K562 (cell line): ENCODE measurements at regions not wholly inside any gene's neighbourhood (a gene's known extent, or its start where the extent isn't known, plus 50 kb on each side); places are given as distances from the start of the nearest gene placed in this dataset.

Experiments used
- CBFA2T3 ChIP-seq: fragments of 450-650 bp; IDR thresholded peaks from 2 replicates; pipeline ENCODE4 v1.6.1; 2017
- CTBP1 ChIP-seq: fragments of 450-650 bp; IDR thresholded peaks from 2 replicates; pipeline ENCODE4 v1.6.1; 2016; ENCODE audit warnings: borderline replicate concordance
- DPF2 ChIP-seq: fragments of 450-650 bp; IDR thresholded peaks from 2 replicates; pipeline ENCODE4 v1.6.1; 2016
- FOXK2 ChIP-seq, 2 experiments: fragments of 450-650 bp; IDR thresholded peaks in 1 of 2; conservative IDR thresholded peaks in 1 of 2; 2 replicates each; pipeline ENCODE4 v1.6.1; 2016; ENCODE audit warnings: low read depth in 2 of 2, mild to moderate bottlenecking in 1 of 2
- HSF4 ChIP-seq: fragments of 250-450 bp; sonication (Bioruptor Pico); IDR thresholded peaks from 2 replicates; pipeline ENCODE4 v2.1.2; 2022; ENCODE audit warnings: mild to moderate bottlenecking, moderate library complexity, borderline replicate concordance
- KDM4B ChIP-seq, 2 experiments: fragments of 450-650 bp in 1 of 2; sonication (generic) in 1 of 2; IDR thresholded peaks; 2 replicates each; pipeline ENCODE4 v1.6.1; 2016 to 2017; ENCODE audit warnings: borderline replicate concordance in 2 of 2, antibody characterized with exemption in 1 of 2, low read depth in 1 of 2, mild to moderate bottlenecking in 1 of 2
- KDM5B ChIP-seq: fragments of 200-600 bp; sonication (generic); IDR thresholded peaks from 2 replicates; pipeline ENCODE4 v1.6.1; 2012; ENCODE audit warnings: low read depth, mild to moderate bottlenecking, moderate library complexity, low read length, control low read depth, inconsistent platforms; ENCODE audit not compliant: insufficient replicate concordance
- L3MBTL2 ChIP-seq: fragments of 450-650 bp; IDR thresholded peaks from 2 replicates; pipeline ENCODE4 v1.6.1; 2016; ENCODE audit warnings: mild to moderate bottlenecking, moderate library complexity
- MLLT1 ChIP-seq, 2 experiments: fragments of 450-650 bp; IDR thresholded peaks; 2 replicates each; pipeline ENCODE4 v1.6.1; 2016
- POLR2H ChIP-seq: IDR thresholded peaks from 2 replicates; pipeline ENCODE4 v1.6.1; 2016; ENCODE audit warnings: missing genetic modification characterization, low read depth, mild to moderate bottlenecking, control low read depth, missing compliant biosample characterization, moderate library complexity
- SMARCA4 ChIP-seq: fragments of 450-650 bp; IDR thresholded peaks from 2 replicates; pipeline ENCODE4 v1.6.1; 2016
- SMARCE1 ChIP-seq: fragments of 450-650 bp; IDR thresholded peaks from 2 replicates; pipeline ENCODE4 v1.7.1; 2016; ENCODE audit warnings: mild to moderate bottlenecking
- ZBTB1 ChIP-seq: sonication (generic); formaldehyde crosslinking; IDR thresholded peaks from 2 replicates; pipeline ENCODE4 v1.8.1; 2023; ENCODE audit warnings: missing genetic modification reagents, low read depth, mild to moderate bottlenecking, borderline replicate concordance
- ZNF589 ChIP-seq: fragments of 200-800 bp; sonication (Bioruptor generic); IDR thresholded peaks from 2 replicates; pipeline ENCODE4 v1.6.1; 2016; ENCODE audit warnings: low read depth, missing genetic modification characterization, missing compliant biosample characterization
- ZNF668 ChIP-seq: fragments of 250-450 bp; sonication (Bioruptor Pico); IDR thresholded peaks from 2 replicates; pipeline ENCODE4 v1.8.0; 2022; ENCODE audit warnings: mild to moderate bottlenecking, inconsistent platforms
- TF ChIP-seq, protein P1 (sequence below): fragments of 450-650 bp; IDR thresholded peaks from 2 replicates; pipeline ENCODE4 v1.6.1; 2016; ENCODE audit warnings: antibody characterized with exemption
- TF ChIP-seq, protein P2 (sequence below), 2 experiments: IDR thresholded peaks in 1 of 2; conservative IDR thresholded peaks in 1 of 2; 2 replicates each; pipeline ENCODE4 v1.6.1; 2016; ENCODE audit warnings: low read depth in 2 of 2, mild to moderate bottlenecking in 1 of 2, missing compliant biosample characterization in 1 of 2, missing genetic modification characterization in 1 of 2, moderate library complexity in 1 of 2

- TF ChIP-seq ZNF668 (CRISPR knock-in tag): no peak
- 0 out of 4 replicates have a peak, but pooled peaks of 1 of the 2 experiments have one; percentile 10 for TF ChIP-seq MLLT1 (IDR thresholded peaks at IDR 0.05)
- peak in 1 of 2 experiments; percentile 55; a peak in 2 of 4 replicates for TF ChIP-seq FOXK2 (conservative IDR thresholded peaks at IDR 0.05 in 1 of 2, IDR thresholded peaks at IDR 0.05 in 1 of 2; ENCODE audit: low read depth in 2 of 2)
- no peak for TF ChIP-seq L3MBTL2
- peak; percentile 38 for TF ChIP-seq SMARCA4
- TF ChIP-seq CBFA2T3: peak; percentile 49
- TF ChIP-seq KDM4B (IDR thresholded peaks at IDR 0.05; ENCODE audit: borderline replicate concordance in 2 of 2, low read depth in 1 of 2): no peak
- TF ChIP-seq, protein P1, sequence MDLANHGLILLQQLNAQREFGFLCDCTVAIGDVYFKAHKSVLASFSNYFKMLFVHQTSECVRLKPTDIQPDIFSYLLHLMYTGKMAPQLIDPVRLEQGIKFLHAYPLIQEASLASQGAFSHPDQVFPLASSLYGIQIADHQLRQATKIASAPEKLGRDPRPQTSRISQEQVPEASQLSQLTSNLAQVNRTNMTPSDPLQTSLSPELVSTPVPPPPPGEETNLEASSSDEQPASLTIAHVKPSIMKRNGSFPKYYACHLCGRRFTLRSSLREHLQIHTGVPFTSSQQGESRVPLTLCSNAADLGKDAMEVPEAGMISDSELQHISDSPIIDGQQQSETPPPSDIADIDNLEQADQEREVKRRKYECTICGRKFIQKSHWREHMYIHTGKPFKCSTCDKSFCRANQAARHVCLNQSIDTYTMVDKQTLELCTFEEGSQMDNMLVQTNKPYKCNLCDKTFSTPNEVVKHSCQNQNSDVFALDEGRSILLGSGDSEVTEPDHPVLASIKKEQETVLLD: no peak
- no peak for TF ChIP-seq POLR2H (tag)
- TF ChIP-seq DPF2: peak; percentile 40; the same call in 1 of the 2 replicates
- TF ChIP-seq, protein P2, sequence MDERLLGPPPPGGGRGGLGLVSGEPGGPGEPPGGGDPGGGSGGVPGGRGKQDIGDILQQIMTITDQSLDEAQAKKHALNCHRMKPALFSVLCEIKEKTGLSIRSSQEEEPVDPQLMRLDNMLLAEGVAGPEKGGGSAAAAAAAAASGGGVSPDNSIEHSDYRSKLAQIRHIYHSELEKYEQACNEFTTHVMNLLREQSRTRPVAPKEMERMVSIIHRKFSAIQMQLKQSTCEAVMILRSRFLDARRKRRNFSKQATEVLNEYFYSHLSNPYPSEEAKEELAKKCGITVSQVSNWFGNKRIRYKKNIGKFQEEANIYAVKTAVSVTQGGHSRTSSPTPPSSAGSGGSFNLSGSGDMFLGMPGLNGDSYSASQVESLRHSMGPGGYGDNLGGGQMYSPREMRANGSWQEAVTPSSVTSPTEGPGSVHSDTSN (CRISPR knock-in tag; IDR thresholded peaks at IDR 0.05; ENCODE audit: low read depth): no peak
- TF ChIP-seq, protein P2 (tag; conservative IDR thresholded peaks at IDR 0.05; ENCODE audit: low read depth): 0 out of 2 replicates have a peak, but pooled peaks have one; percentile 18
- no peak for TF ChIP-seq ZBTB1 (CRISPR knock-in tag)
- no peak for TF ChIP-seq KDM5B
- peak; percentile 36; the same call in 1 of the 2 replicates for TF ChIP-seq CTBP1
- peak; percentile 45; the same call in 1 of the 2 replicates for TF ChIP-seq SMARCE1
- TF ChIP-seq ZNF589 (CRISPR knock-in tag): no peak
- TF ChIP-seq HSF4 (CRISPR knock-in tag): no peak
Observed at GRCh38 chr6:15997586-15998388, 131.1 kb upstream of the MYLIP start (continued).
